HG03025 (cell line): ENCODE measurements at regions not wholly inside any gene's neighbourhood (a gene's known extent, or its start where the extent isn't known, plus 50 kb on each side); places are given as distances from the start of the nearest gene placed in this dataset.
A peak's percentile ranks its signal among the peaks of the same experiment; 100 is the strongest.

ENCODE experiments used
- ATAC-seq: cut with Tn5 transposase; IDR thresholded peaks from one replicate; pipeline ENCODE4 v1.9.1; 2021; ENCODE audit warnings: mild to moderate bottlenecking, moderate library complexity; ENCODE audit not compliant: unreplicated experiment, low FRiP score

DNA sequence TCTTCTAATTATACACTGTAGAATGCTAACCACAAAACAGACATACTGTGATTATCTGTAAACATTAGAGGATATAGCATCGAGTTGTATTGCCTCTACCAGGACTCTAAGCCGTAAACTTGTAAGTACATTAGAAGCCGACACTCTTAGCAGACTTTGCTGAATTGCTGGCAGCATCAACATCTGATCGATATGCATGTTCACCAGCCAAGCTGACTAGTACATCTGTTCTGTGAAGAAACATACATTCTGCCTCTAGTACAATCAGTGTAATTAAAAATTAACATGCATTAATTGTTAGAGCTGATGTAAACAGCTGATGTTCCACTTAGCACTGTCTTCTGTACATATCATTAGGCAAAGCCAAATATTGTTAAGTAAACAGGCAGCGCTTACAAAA is 502.2 kb downstream of the NR4A2 start:
- no peak for ATAC-seq

DNA sequence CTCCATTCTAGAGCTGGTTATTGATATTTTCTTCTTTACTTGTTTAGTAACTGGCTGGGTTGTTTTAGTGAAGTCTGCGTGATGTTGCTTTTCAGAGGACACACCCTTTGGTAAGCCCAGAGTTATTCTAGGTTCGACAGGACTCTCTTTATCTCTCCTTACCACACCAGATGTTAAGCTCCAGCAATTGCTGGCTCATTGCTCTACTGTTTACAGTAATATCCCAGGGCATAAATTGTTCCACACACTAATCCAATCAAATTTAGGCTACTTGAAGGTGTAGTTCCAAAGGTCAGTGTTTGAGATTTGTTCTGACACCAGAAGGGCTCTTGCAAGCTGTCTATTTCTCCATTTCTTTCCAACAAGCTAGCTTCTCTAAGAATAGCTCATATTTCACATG is 506.6 kb downstream of the NR4A2 start:
- ATAC-seq = no peak

DNA sequence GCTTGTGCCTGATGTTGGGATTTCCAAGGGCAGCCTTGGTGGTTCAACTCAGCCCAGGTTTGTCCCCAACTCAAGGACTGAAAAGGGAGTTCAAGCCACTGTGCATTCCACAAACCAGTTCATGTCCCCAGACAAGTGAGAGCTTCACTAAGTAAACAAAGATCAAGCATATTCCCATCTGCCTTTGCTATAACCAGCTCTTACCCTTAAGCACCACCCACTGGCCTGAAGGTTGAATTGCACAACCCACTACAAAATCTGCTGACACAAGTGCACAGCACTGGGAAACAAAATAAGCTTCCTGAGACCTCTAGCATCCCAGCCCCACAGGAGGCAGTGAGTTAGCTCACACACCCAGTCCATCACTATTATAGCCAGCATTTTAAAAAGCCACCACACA is 516.7 kb downstream of the NR4A2 start:
- peak; percentile 91 for ATAC-seq

DNA sequence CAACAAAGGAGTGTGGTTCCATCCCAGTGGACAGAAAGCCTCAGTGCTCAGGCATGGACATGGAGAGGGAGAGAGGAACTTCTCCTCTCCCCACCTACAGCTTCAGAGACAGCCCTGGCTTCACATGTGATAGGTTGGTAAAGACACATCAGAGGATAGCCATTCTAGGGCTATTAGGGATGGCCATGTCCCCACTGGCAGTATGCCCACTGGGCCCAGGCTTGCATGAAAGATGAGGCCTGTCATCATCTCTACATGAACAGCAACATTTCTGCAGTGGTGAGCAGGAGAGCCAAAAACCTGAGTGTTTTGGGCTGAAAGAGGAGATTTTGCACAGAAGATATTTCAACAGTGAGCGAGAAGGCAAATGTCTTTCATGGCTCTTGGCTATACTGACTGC is 517.2 kb downstream of the NR4A2 start:
- ATAC-seq = no peak

DNA sequence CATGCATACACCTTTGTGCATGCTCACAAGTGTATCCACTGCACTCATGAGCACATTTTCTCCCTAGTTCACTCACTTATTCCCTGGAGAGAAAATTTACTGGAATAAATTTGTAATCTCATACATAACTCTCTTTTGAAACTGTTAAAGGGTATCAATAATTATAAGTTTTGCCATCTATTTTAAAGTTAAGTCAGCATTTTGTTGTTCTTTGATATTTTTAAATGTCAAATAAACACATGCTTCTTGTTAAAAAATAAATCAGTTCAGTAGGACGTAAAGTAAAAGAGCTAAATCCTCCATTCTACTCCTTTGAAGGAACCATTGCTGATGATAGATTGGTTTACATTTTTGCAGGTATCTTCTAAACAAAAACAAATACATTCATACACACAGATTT is 522.1 kb downstream of the NR4A2 start:
- no peak for ATAC-seq

DNA sequence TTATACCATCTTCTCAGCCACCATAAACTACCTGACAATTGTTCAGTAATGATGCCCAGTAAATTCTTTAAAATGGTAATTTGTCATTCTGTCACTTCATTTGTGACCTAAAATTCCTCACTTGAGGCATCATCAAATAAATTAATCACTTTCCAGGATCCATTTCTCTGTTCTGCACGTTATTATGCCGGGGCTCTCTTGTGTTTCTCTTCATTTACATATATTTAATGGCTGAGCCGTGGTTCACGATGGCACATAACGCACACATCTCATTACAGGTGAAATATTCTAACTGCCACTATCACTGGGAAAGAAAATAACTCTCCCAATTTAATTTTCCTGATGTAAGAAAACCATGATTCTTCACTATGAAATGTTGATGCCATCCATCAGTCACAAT is 529.6 kb downstream of the NR4A2 start:
- ATAC-seq = no peak

DNA sequence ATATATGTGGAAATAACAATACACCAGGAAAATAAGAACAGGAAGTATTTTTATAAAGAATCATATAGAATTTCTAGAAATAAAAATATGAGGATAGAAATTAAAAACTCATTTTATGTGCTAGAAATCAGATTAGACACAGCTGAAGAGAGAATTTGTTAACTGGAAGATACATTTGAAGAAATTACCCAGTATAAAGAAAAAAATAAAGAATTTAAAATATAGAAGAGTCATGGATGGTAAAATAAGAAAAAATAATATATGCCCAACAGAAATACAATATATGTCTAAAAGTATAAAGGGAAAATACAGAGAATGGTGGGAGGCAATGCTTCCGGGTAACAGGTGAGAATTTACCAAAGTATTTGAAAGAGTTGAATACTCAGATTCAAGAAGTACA is 539.9 kb downstream of the NR4A2 start:
- ATAC-seq = no peak

DNA sequence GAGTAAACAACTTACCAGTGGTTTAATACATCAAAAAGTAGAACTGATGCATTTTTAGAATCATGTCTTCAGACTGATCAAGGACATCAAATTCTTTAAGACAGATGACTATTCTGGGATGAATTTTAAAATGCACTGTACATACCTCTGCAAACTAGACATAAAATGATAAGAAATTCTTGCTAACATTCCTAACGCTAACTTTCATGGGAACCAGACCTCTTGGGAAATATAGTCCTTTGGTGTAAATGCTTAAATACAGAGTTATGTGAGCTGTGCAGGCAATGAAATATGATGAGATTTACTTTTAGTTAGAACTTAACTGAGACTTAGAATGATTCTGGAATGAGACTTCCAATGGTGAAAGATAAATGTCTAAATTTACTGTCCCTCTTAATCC is 562.0 kb downstream of the NR4A2 start:
- no peak for ATAC-seq

DNA sequence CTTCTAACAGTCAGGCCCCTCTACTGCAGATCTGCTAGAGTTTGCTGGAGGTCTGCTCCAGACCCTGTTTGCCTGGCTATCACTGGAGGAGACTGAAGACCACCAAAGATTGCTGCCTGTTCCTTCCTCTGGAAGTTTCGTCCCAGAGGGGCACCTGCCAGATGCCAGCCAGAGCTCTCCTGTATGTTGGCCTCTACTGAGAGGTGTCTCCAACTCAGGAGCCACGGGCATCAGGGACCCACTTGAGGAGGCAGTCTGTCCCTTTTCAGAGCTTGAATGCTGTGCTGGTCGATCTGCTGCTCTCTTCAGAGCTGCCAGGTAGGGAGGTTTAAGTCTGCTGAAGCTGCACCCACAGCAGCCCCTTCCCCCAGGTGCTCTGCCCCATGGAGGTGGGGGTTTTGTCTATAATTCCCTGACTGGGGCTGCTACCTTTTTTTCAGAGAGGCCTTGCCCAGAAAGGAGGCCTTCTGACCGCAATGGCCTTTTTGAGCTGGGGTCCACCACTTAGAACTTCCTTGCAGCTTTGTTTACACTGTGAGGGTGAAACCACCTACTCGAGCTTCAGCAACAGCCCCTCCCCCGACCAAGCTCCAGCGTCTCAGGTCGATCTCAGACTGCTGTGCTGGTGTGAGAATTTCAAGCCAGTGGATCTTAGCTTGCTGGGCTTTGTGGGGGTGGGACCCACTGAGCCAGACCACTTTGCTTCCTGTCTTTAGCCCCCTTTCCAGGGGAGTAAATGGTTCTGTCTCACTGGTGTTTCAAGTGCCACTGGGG is 566.0 kb downstream of the NR4A2 start:
- no peak for ATAC-seq

DNA sequence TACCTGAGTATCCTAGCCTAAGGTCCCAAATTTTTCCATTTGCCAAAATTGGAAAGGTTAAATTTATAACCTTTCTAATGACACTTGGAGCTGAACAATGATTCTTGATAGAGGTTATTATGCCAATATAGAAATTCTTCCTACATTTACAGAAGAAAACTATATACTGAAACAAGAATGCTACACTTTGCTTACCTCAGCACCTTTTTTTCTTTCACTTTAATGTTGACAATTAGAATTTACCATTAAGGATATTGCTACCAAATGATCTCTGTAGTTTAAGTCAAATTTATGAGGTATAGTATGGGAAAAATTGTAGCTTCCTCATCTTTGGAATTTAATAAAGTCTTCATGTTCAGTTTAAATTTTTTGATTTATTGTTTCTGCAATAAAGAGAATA is 577.0 kb downstream of the NR4A2 start:
- ATAC-seq = no peak

DNA sequence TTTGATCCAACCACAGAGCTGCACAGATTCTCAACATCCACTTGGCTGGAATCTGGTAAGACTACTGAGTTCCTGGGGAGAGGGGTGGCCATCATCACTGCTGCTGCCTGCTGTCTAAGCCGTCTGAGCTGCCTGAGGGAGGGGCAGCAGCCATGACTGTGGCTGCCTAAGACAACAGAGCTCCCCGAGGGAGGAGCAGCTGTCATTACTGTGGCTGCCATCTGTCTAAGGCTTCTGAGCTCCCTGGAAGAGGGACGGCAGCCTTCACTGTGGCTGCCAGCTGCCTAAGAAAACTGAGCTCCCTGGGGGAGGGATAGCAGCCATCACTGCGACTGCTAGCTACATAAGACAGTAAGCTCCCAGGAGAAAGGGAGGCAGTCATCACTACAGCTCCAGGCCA is 584.4 kb downstream of the NR4A2 start:
- no peak for ATAC-seq

DNA sequence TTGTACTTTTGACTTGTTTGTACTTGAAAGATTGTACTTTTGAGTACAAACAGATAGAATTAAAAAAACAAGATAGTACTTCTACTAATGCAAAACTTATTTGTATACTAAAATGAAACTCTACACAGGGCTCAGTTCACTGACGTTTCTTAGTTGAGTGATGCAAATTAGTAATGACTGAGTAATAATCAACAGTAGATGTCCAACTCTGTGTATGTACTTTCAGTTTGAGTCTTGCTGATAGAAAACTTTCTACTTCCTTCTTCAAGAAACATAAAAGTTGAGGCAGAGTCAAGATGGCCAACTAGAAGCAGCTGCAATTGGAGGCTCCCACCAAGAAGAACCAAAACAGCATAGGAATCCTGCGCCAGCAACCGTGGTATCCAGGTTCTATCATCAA is 585.0 kb downstream of the NR4A2 start:
- ATAC-seq = no peak

DNA sequence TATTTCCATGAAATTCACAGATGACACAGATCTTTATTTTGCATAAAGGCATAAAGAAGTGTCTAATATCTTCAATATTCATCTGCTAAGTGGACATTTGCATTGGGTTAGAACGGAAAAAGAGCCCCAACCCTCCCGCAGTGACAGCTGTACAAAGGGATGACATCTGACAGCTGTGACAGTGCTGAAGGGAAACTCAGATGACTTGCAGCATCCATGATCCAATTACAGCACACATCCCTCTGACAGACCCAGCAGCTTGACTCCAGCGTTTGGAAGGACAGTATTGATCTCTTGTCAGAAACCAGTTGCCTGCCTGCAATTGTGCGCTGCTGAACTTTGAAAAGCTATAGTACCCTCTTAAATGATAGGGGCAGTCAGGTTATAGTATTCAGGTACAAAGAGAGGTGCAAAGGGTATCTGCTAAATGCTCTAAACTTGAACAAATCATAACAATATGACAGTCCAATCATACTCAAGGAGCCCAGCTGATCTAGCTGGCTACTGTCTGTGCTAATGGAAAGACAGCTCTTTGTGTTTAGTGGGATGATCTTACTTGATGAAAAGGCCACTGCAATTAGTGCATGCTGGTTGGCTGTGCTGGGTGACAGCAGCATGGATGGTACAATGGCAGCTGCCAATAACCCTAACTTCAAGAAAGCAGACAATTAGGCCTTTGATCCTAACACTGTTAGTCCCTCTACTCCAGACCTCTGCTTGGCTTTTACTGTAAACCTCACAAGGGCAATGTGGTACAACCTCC is 599.2 kb downstream of the NR4A2 start:
- no peak for ATAC-seq

DNA sequence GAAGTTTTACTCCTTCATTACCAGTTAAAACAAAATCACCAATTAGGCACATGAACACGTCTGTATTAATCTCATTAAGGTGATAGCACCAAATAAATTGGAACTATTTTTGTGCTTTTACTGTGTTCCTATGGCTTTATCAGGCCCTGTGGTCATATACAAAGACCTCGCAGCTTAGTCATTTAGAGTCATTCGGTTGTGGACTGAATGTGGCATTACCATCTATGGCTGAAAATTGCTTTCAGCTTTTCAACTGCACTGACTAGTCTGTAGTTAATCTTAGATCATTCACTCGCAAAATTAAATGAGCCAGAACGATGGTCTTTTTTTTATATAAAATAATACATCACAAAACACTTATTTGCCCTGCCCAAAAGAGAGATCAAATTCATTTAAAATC is 601.7 kb downstream of the NR4A2 start:
- ATAC-seq = no peak

DNA sequence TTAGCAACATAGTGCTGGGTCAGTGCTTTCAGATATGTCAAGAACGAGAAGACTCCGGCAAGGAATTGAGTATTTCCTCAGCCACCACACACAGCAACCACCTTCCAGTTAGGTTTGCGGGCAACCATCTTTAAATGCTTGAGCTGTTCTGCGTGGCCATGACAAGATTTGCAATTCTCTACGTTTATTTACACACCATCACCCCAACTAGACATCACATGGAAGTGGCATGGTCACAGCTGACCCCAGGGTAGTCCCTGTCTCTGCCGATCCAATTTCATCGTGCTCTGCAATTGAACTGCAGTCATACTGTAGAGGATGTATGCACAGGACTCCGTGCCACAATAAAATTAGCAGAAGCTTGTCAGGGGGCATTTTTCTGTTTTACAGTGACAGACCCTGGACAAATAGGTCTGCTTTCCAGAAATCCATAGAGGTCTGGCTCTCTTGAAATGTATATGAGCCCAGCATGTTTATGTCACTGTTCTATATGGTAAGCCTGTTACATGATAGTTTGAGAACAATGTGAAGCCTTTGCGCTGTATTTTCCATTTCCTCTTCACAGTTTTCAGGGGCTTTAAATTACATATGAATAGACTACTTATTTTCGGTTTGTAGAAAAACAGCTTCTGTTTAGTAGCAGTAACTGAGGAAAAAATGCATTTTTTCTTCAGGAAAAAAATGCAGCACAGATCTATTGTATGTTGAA is 605.2 kb downstream of the NR4A2 start:
- ATAC-seq = no peak

DNA sequence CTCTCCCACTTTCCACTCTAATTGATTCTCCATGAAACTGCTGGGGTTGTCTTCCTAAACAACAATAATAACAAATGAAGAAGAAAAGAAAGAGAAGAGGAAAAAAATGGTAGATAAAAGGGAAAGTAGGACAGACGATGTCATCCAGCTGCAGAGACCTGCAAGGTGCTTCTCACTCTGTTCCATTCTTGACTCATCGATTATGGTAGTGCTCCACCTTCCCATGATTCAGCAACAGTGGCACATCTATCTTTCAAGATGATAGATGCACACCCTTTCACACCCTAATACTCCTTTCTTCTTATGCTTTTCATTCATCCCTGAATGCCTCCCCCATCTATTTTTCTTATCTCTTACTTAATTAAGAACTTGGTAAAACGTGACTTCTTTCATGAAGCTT is 610.2 kb downstream of the NR4A2 start:
- no peak for ATAC-seq

DNA sequence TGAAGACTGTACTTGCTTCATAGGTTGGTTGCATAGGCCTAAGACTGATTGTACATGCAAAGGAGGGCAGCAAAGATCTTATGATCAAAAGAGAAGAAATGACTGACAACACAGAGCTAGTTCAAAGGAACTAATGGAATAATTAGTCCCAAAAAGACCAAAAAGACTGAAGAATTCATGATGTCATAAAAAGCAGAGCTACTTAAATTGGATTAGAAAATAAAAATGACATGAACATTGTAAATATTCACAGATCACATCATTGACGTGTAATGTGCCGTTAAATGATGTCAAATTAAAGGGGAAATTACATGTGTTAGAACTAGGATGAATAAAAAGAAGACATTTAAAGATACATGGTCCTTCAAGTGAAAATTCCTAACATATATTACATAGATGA is 616.8 kb downstream of the NR4A2 start:
- ATAC-seq = no peak

DNA sequence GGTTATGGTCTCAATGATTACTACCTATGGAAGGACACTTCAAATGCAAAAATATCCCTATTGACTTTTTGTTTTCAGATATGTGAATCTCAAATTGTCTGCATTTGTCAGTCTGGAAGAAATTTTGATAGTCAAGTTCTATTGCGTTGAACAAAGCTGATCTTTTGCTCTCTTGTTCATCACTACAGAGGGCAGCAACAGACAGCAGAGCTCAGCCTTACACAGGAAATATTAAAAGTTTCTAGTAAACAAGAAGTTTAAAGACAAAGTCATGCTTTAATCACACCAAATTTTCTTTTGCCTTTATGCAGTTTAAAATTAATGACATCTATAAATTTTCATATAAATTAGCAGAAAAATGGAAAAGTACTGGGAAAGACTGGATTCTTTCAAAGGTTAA is 617.5 kb downstream of the NR4A2 start:
- ATAC-seq = no peak

DNA sequence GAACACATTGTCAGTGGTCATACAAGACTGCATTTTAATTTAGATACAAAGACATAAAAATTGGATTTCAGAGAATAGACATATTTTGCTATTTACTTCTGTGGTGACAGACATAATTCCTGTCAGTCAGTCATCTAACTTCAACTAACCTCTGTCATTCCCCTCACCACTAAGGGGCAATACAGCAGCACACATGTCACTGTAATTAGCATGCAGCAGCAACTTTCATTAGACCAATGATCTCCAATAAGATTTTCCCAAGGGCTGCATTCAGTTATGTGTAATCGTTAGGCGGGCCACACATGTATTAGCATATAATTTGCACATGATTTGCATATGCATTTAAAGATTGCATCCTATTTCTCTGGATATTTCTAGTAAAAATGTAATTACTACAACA is 624.5 kb downstream of the NR4A2 start:
- ATAC-seq = no peak

DNA sequence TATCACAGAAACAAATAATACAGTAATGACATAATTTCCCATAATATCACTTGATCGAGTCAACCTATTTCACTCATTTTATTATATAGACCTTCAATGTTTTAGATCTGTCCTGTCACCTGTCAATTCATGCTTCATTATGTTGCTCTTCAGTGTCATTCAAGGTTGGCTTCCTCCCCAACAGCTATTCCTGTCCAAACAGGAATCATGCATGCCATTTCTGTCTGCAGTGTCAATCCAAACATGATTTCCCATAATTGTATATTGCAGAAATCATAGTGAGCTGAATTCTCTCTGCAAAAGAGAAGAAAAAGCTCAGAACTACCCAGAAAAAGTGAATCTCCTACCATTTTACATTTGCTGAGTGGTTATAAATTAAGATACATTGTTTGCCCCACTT is 628.6 kb downstream of the NR4A2 start:
- ATAC-seq = no peak

DNA sequence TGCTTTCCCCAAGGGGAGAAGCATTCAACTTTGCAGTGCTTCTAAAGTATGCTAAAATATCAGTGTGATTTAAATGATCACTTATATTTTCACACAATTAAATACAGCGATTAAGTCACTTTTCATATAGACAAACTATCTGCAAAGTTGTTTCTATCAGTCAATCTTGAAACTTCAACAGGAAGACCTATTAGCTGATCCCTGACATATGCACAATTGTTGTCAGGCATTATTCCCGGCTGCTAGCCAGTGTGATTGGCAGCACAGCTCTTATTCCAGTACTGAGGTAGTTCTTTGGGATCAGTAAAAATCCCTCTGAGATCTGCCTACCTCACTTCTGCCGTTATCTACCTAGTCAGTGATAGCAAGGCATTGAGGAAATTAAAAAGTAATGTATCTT is 629.5 kb downstream of the NR4A2 start:
- ATAC-seq = no peak

DNA sequence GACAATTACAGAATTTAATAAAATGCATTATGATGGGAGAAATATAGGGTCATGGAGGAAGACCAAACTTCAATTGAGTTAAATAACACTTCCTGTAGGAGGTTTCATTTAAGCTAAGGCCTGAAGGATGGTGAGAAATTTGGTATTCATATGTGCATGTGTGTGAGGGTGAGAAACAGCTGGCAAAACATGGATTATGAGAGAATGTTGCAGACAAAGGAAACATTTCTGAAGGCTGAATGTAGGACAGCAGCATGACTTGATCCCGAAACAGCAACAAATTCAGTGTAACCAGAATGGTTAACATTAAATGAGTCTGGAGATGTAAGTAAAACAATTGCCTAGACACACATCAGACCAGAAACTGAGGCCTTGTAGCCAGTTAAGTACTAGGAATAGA is 630.8 kb downstream of the NR4A2 start:
- no peak for ATAC-seq
